ENCODE measurements at regions not wholly inside any gene's neighbourhood (a gene's known extent, or its start where the extent isn't known, plus 50 kb on each side); places are given as distances from the start of the nearest gene placed in this dataset.

DNA sequence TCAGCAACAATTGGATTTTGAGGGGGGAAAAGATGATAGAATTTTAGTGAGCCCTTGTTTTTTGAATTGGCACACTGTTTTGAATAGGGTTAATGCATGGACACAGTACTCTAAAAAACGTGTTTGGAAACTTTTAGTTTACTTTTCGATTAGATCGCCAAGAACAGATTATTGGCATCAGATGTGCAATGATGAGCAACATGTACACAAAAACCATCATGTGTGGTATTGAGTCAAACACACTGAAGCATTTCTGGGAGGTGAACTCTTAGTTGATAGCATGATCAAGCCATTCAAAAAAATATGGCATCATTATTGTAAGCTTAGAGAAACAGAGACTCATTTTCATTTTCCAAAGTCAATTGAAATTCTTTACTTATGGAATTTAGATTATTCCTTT, 329.2 kb downstream of the ADAMTS20 start:
- H3K9ac ChIP-seq (ENCODE audit: insufficient read depth, low read length), result no peak overlapping the region

DNA sequence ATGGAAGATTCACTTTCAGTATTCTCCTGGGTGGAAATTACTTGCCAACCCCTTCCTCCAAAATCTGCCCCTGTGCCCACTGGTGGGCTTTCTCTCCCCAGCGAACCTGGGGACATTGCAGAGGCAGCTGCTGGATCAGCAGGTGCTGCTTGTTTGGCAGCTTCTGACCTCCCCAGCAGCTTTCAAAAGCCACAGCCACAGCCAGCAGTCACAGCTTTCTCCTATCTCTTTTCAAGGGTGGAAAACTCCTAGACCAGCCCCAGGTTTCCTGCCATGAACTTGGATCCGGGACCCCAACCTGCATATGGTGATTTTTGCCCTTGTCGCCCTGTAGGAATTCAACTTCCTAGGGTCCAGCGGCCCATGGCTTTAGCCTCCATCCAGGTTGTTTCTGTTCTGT, 330.8 kb downstream of the ADAMTS20 start:
- Histone ChIP-seq H3K4me2 (ENCODE audit: extremely low read depth, insufficient read depth, low read length) (no peak overlapping the region), H3K36me3 (ENCODE audit: control insufficient read depth, insufficient read depth, low read length) (no peaks in the 10 kb centered on the region), H3K4me3 (replicated peaks in 1 of 4; ENCODE audit: control extremely low read depth in 1 of 4, insufficient read depth in 1 of 4, low read depth in 3 of 4, low read length in 4 of 4) (no peak overlapping the region), H3K27ac (ENCODE audit: insufficient read depth, low read length) (no peak overlapping the region), H3K9me3 (ENCODE audit: control insufficient read depth, insufficient read depth, low read depth, low read length) (no peaks in the 10 kb centered on the region), H3K79me2 (ENCODE audit: control insufficient read depth, insufficient read depth, low read length) (no peaks in the 10 kb centered on the region), H3K4me1 (ENCODE audit: control insufficient read depth, extremely low read depth, insufficient read depth, low read length) (no peaks in the 10 kb centered on the region), H3K9ac (ENCODE audit: insufficient read depth, low read length) (no peak overlapping the region), H3K27me3 (ENCODE audit: control insufficient read depth, insufficient read depth, low read length) (no peaks in the 10 kb centered on the region), H2AFZ (ENCODE audit: low read length) (no peak overlapping the region), H4K20me1 (ENCODE audit: control insufficient read depth, extremely low read depth, insufficient read depth, low read length) (no peaks in the 10 kb centered on the region)
- DNase-seq (ENCODE audit: low read depth in 2 of 2), result no peak
- TF ChIP-seq, protein P1, sequence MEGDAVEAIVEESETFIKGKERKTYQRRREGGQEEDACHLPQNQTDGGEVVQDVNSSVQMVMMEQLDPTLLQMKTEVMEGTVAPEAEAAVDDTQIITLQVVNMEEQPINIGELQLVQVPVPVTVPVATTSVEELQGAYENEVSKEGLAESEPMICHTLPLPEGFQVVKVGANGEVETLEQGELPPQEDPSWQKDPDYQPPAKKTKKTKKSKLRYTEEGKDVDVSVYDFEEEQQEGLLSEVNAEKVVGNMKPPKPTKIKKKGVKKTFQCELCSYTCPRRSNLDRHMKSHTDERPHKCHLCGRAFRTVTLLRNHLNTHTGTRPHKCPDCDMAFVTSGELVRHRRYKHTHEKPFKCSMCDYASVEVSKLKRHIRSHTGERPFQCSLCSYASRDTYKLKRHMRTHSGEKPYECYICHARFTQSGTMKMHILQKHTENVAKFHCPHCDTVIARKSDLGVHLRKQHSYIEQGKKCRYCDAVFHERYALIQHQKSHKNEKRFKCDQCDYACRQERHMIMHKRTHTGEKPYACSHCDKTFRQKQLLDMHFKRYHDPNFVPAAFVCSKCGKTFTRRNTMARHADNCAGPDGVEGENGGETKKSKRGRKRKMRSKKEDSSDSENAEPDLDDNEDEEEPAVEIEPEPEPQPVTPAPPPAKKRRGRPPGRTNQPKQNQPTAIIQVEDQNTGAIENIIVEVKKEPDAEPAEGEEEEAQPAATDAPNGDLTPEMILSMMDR (conservative IDR thresholded peaks at IDR 0.05 in 1 of 2, IDR thresholded peaks at IDR 0.05 in 1 of 2; ENCODE audit: low read depth in 1 of 2, low read length in 2 of 2), result no peak
- TF ChIP-seq EZH2 (IDR thresholded peaks at IDR 0.05; ENCODE audit: low read length, missing control alignments), result no peak

More for the DNA sequence above, 329.2 kb downstream of the ADAMTS20 start:
- TF ChIP-seq, protein P1 (conservative IDR thresholded peaks at IDR 0.05 in 1 of 2, IDR thresholded peaks at IDR 0.05 in 1 of 2; ENCODE audit: low read depth in 1 of 2, low read length in 2 of 2), result no peak
- TF ChIP-seq EZH2 (IDR thresholded peaks at IDR 0.05; ENCODE audit: low read length, missing control alignments), result no peak
- Histone ChIP-seq H3K4me3 (replicated peaks in 1 of 4; ENCODE audit: control extremely low read depth in 1 of 4, insufficient read depth in 1 of 4, low read depth in 3 of 4, low read length in 4 of 4) (no peak overlapping the region), H3K27me3 (ENCODE audit: control insufficient read depth, insufficient read depth, low read length) (no peaks in the 10 kb centered on the region), H3K36me3 (ENCODE audit: control insufficient read depth, insufficient read depth, low read length) (no peaks in the 10 kb centered on the region), H2AFZ (ENCODE audit: low read length) (no peak overlapping the region), H3K27ac (ENCODE audit: insufficient read depth, low read length) (no peak overlapping the region), H3K79me2 (ENCODE audit: control insufficient read depth, insufficient read depth, low read length) (no peaks in the 10 kb centered on the region), H3K9me3 (ENCODE audit: control insufficient read depth, insufficient read depth, low read depth, low read length) (no peaks in the 10 kb centered on the region), H3K4me2 (ENCODE audit: extremely low read depth, insufficient read depth, low read length) (no peak overlapping the region), H4K20me1 (ENCODE audit: control insufficient read depth, extremely low read depth, insufficient read depth, low read length) (no peaks in the 10 kb centered on the region), H3K4me1 (ENCODE audit: control insufficient read depth, extremely low read depth, insufficient read depth, low read length) (no peaks in the 10 kb centered on the region)
- no peak for DNase-seq (ENCODE audit: low read depth in 2 of 2)

DNA sequence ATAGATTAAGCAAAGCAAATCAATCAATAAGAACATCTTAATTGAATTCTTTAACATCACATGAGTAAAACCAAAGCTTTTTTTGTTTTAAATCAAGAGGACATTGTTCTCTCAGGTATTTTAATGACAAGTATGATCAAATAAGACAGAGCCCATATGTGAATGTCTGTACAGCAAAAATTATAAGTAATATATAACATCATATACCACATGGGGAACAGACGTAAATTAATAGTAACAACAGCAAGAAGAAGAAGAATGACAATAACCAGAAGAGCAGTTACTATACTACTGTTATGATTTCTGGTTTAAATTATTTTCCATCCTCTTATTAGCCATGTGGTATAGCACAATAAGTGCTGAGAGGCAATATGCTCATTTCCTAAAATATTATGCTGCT, 335.5 kb downstream of the ADAMTS20 start:
- TF ChIP-seq, protein P1 (conservative IDR thresholded peaks at IDR 0.05 in 1 of 2, IDR thresholded peaks at IDR 0.05 in 1 of 2; ENCODE audit: low read depth in 1 of 2, low read length in 2 of 2), result no peak
- TF ChIP-seq EZH2 (IDR thresholded peaks at IDR 0.05; ENCODE audit: low read length, missing control alignments), result no peak
- Histone ChIP-seq H3K9me3 (ENCODE audit: control insufficient read depth, insufficient read depth, low read depth, low read length) (no peaks in the 10 kb centered on the region), H3K27ac (ENCODE audit: insufficient read depth, low read length) (no peak overlapping the region), H3K79me2 (ENCODE audit: control insufficient read depth, insufficient read depth, low read length) (no peaks in the 10 kb centered on the region), H3K4me3 (replicated peaks in 1 of 4; ENCODE audit: control extremely low read depth in 1 of 4, insufficient read depth in 1 of 4, low read depth in 3 of 4, low read length in 4 of 4) (no peak overlapping the region), H3K4me2 (ENCODE audit: extremely low read depth, insufficient read depth, low read length) (no peak overlapping the region), H3K9ac (ENCODE audit: insufficient read depth, low read length) (no peak overlapping the region), H3K4me1 (ENCODE audit: control insufficient read depth, extremely low read depth, insufficient read depth, low read length) (no peaks in the 10 kb centered on the region), H2AFZ (ENCODE audit: low read length) (no peak overlapping the region), H3K36me3 (ENCODE audit: control insufficient read depth, insufficient read depth, low read length) (no peaks in the 10 kb centered on the region), H3K27me3 (ENCODE audit: control insufficient read depth, insufficient read depth, low read length) (no peaks in the 10 kb centered on the region), H4K20me1 (ENCODE audit: control insufficient read depth, extremely low read depth, insufficient read depth, low read length) (no peaks in the 10 kb centered on the region)
- DNase-seq (ENCODE audit: low read depth in 2 of 2), result no peak

All from fibroblast of lung (primary cell).